ENCODE measurements at regions not wholly inside any gene's neighbourhood (a gene's known extent, or its start where the extent isn't known, plus 50 kb on each side); places are given as distances from the start of the nearest gene placed in this dataset.

GRCh38 chr1:184190616-184191015 is 139.1 kb downstream of the TSEN15 start:
- no CpG with 5 or more reads among the region's 2 CpGs for WGBS, 2 experiments (ENCODE audit: extremely low coverage in 2 of 2, insufficient read length in 1 of 2)
- Histone ChIP-seq H3K27ac (ENCODE audit: insufficient read depth, low read length) (no peak overlapping the region), H2BK20ac (ENCODE audit: low read depth, low read length) (no peak overlapping the region), H2AK9ac (replicated peaks; ENCODE audit: low read depth, low read length, poor library complexity) (no peak overlapping the region), H3K4me1 (ENCODE audit: control insufficient read depth, insufficient read depth, low read length) (peaks cover 2% of the 10 kb centered on the region), H2AFZ (replicated peaks; ENCODE audit: low read length, poor library complexity) (no peak overlapping the region), H3K79me1 (ENCODE audit: low read depth in 1 of 2, low read length in 2 of 2) (no peaks in the 10 kb centered on the region), H4K20me1 (ENCODE audit: insufficient read depth, low read length) (no peaks in the 10 kb centered on the region), H3K4me2 (ENCODE audit: low read depth, low read length) (no peak overlapping the region), H3K36me3 (ENCODE audit: control insufficient read depth, insufficient read depth, low read length) (no peaks in the 10 kb centered on the region), H4K5ac (ENCODE audit: low read depth, low read length) (no peak overlapping the region), H3K14ac (replicated peaks; ENCODE audit: low read depth, low read length) (no peak overlapping the region), H3K56ac (ENCODE audit: extremely low read depth, insufficient read depth, low read length) (no peak overlapping the region), H4K8ac (ENCODE audit: low read depth in 2 of 2, low read length in 2 of 2) (no peak overlapping the region), H2BK15ac (ENCODE audit: low read depth, low read length) (no peak overlapping the region), H3K23ac (ENCODE audit: low read depth, low read length) (no peak overlapping the region), H4K91ac (ENCODE audit: insufficient read depth, low read depth, low read length) (no peak overlapping the region), H3K9me1 (ENCODE audit: insufficient read depth, low read length) (no peaks in the 10 kb centered on the region), H3K18ac (ENCODE audit: low read depth, low read length) (no peak overlapping the region), H3K9me3 (ENCODE audit: control insufficient read depth, insufficient read depth, low read length) (no peaks in the 10 kb centered on the region), H3K9ac (ENCODE audit: low read depth, low read length) (no peak overlapping the region), H2AK5ac (ENCODE audit: low read depth, low read length) (no peak overlapping the region), H3K27me3 (ENCODE audit: control insufficient read depth, insufficient read depth, low read length) (peaks cover 11% of the 10 kb centered on the region), H2BK5ac (ENCODE audit: low read depth, low read length, poor library complexity, severe bottlenecking) (no peak overlapping the region), H3K4ac (ENCODE audit: low read depth, low read length) (no peak overlapping the region), H2BK120ac (ENCODE audit: low read depth, low read length) (no peak overlapping the region; the same call in 1 of the 2 replicates), H3K4me3 (ENCODE audit: insufficient read depth, low read depth, low read length) (no peak overlapping the region)
- dilution Hi-C loops (cut with HindIII; ENCODE audit: low sequenced_read_pairs, unreplicated experiment) (no loop called here), in situ Hi-C loops (cut with MboI; ENCODE audit: low sequenced_read_pairs) (no loop called here), intact Hi-C loops (cut with micrococcal nuclease) (no loop called here)
- TF ChIP-seq CEBPB (IDR thresholded peaks at IDR 0.05; ENCODE audit: low read depth, low read length) (no peak), MXI1 (IDR thresholded peaks at IDR 0.05; ENCODE audit: borderline replicate concordance, low read depth, low read length) (no peak), CHD1 (IDR thresholded peaks at IDR 0.05; ENCODE audit: low read depth, low read length) (no peak), RAD21 (IDR thresholded peaks at IDR 0.05; ENCODE audit: low read length) (no peak), CTCF (conservative IDR thresholded peaks at IDR 0.05; ENCODE audit: low read depth, low read length) (no peak), NFE2L2 (IDR thresholded peaks at IDR 0.05; ENCODE audit: low read depth, low read length) (no peak), RCOR1 (IDR thresholded peaks at IDR 0.05; ENCODE audit: insufficient replicate concordance, low read length) (no peak), SMC3 (IDR thresholded peaks at IDR 0.05; ENCODE audit: low read depth, low read length) (no peak), RFX5 (IDR thresholded peaks at IDR 0.05; ENCODE audit: low read depth, low read length) (no peak), ELK1 (IDR thresholded peaks at IDR 0.05; ENCODE audit: borderline replicate concordance, low read depth, low read length) (no peak)
- ATAC-seq (ENCODE audit: low read depth) (no peak), DNase-seq (no peak)
- POLR2A ChIA-PET (ENCODE audit: unreplicated experiment): no interaction called here
- CTCF ChIA-PET: interaction anchor here (0.5 kb wide), 1 partner anchor 164 kb away, joined by 3 read pairs; no protein-coding TSS in a partner anchor
- no TSS peak for BruUV-seq (replicated peaks)
